ENCODE measurements at regions not wholly inside any gene's neighbourhood (a gene's known extent, or its start where the extent isn't known, plus 50 kb on each side); places are given as distances from the start of the nearest gene placed in this dataset.
"Not testable (repeated sequence)": the region's sequence is repeated elsewhere in the genome, so short reads cannot be mapped to it uniquely, and the experiment has no call there.

GRCh38 chr7:109660401-109660800, 1090.7 kb downstream of the DNAJB9 start:
- H3K27me3 ChIP-seq (ENCODE audit: control insufficient read depth, insufficient read depth, low read length): no peaks in the 10 kb centered on the region
- no peaks in the 10 kb centered on the region for H3K36me3 ChIP-seq (ENCODE audit: control insufficient read depth, insufficient read depth, low read length)
- no peak for TF ChIP-seq CTCF (IDR thresholded peaks at IDR 0.05; ENCODE audit: insufficient read depth, low read length, poor library complexity, severe bottlenecking)
- no peak for DNase-seq (ENCODE audit: low read depth)
- no peak overlapping the region for H3K4me3 ChIP-seq (ENCODE audit: low read depth, low read length)

- Histone ChIP-seq H3K36me3 (ENCODE audit: control insufficient read depth, insufficient read depth, low read length) (no peaks in the 10 kb centered on the region), H3K27me3 (ENCODE audit: control insufficient read depth, insufficient read depth, low read length) (no peaks in the 10 kb centered on the region), H3K4me3 (ENCODE audit: low read depth, low read length) (no peak overlapping the region)
- no peak for TF ChIP-seq CTCF (IDR thresholded peaks at IDR 0.05; ENCODE audit: insufficient read depth, low read length, poor library complexity, severe bottlenecking)
- DNase-seq (ENCODE audit: low read depth): no peak
These were observed 1094.1 kb downstream of the DNAJB9 start for GRCh38 chr7:109663806-109664205.

- not testable (repeated sequence) for H3K4me3 ChIP-seq (ENCODE audit: low read depth, low read length); H3K27me3 ChIP-seq (ENCODE audit: control insufficient read depth, insufficient read depth, low read length); H3K36me3 ChIP-seq (ENCODE audit: control insufficient read depth, insufficient read depth, low read length); DNase-seq (ENCODE audit: low read depth)
These were observed 1117.6 kb downstream of the DNAJB9 start for GRCh38 chr7:109687269-109687668.

- not testable (repeated sequence) for H3K36me3 ChIP-seq (ENCODE audit: control insufficient read depth, insufficient read depth, low read length); H3K27me3 ChIP-seq (ENCODE audit: control insufficient read depth, insufficient read depth, low read length); DNase-seq (ENCODE audit: low read depth); H3K4me3 ChIP-seq (ENCODE audit: low read depth, low read length)
These were observed 1122.9 kb downstream of the DNAJB9 start for GRCh38 chr7:109692613-109693012.

GRCh38 chr7:109694149-109695071, 1124.7 kb downstream of the DNAJB9 start:
- no peak overlapping the region for H3K4me3 ChIP-seq (ENCODE audit: low read depth, low read length)
- H3K27me3 ChIP-seq (ENCODE audit: control insufficient read depth, insufficient read depth, low read length): no peaks in the 10 kb centered on the region
- DNase-seq (ENCODE audit: low read depth): no peak
- no peak for TF ChIP-seq CTCF (IDR thresholded peaks at IDR 0.05; ENCODE audit: insufficient read depth, low read length, poor library complexity, severe bottlenecking)
- no peaks in the 10 kb centered on the region for H3K36me3 ChIP-seq (ENCODE audit: control insufficient read depth, insufficient read depth, low read length)

- Histone ChIP-seq H3K4me3 (ENCODE audit: low read depth, low read length) (no peak overlapping the region), H3K27me3 (ENCODE audit: control insufficient read depth, insufficient read depth, low read length) (no peaks in the 10 kb centered on the region), H3K36me3 (ENCODE audit: control insufficient read depth, insufficient read depth, low read length) (no peaks in the 10 kb centered on the region)
- DNase-seq (ENCODE audit: low read depth): no peak
- no peak for TF ChIP-seq CTCF (IDR thresholded peaks at IDR 0.05; ENCODE audit: insufficient read depth, low read length, poor library complexity, severe bottlenecking)
These were observed 1125.7 kb downstream of the DNAJB9 start for GRCh38 chr7:109695419-109695818.

GRCh38 chr7:109696723-109697122, 1127.0 kb downstream of the DNAJB9 start:
- Histone ChIP-seq H3K27me3 (ENCODE audit: control insufficient read depth, insufficient read depth, low read length) (no peaks in the 10 kb centered on the region), H3K36me3 (ENCODE audit: control insufficient read depth, insufficient read depth, low read length) (no peaks in the 10 kb centered on the region), H3K4me3 (ENCODE audit: low read depth, low read length) (no peak overlapping the region)
- TF ChIP-seq CTCF (IDR thresholded peaks at IDR 0.05; ENCODE audit: insufficient read depth, low read length, poor library complexity, severe bottlenecking): no peak
- no peak for DNase-seq (ENCODE audit: low read depth)
